GM18499 (cell line): ENCODE measurements at regions not wholly inside any gene's neighbourhood (a gene's known extent, or its start where the extent isn't known, plus 50 kb on each side); places are given as distances from the start of the nearest gene placed in this dataset.
"Not testable (repeated sequence)": the region's sequence is repeated elsewhere in the genome, so short reads cannot be mapped to it uniquely, and the experiment has no call there.

ENCODE experiments used
- ATAC-seq: cut with Tn5 transposase; IDR thresholded peaks from one replicate; pipeline ENCODE4 v1.9.1; 2021; ENCODE audit warnings: moderate number of reproducible peaks; ENCODE audit not compliant: insufficient read depth, unreplicated experiment

DNA sequence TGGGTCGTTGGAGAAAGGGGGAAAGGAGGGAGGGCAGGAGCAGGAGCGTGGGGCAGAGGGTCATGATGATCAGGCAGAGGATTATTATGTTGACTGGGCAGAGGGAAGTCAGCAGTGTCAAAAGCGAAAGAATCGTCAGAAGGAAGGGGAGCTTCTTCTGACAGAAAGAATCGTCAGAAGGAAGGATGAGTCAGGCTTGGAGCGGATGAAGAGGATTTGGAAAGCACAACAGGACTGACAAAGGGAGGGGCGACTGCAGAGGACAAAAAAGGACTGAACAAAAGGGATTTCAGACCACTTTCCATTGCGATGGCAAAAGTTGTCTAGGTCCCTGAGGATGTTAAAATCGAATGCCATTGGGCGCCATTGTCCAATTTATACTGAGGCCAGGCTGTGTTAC is 1053.5 kb downstream of the SI start:
- no peak for ATAC-seq

DNA sequence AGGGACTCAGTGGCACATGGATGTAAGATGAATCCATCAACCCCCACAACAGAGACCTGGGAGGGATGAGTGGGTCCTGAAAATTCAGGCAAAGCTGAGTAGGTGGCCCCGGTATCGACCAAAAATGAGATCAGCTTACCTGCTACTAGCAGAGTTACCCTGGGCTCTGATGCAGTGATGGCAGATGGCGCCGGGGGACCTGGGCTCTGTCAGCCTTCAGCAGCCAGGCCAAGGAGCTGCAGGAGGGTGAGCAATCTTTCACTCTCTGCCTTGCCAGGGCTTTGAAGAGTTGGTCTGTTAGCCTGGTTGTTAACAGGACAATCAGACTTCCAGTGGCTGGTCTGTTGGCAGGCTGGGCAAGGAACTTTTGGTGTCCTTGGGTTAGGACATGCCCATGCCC is 1054.8 kb downstream of the SI start:
- ATAC-seq, result no peak

DNA sequence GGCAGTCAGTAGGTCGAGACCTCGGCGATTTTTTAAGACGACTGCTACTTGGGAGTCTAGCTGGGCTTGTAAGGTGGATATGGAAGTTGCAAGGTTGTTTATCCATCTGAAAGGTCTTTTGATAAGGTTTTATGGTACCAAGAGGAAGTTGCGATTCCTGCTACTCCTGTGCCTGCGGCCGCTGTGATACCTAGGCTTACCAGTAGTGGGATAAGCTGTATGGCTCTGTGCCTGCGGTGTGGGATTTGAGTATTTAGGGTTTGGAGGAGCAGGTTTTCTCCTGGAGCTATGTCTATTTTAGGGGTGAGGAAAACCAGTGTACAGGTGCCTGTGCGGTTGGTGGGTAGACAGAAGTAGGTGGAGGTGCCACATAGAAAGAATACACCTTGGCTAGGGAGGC is 1059.8 kb downstream of the SI start:
- no peak for ATAC-seq

DNA sequence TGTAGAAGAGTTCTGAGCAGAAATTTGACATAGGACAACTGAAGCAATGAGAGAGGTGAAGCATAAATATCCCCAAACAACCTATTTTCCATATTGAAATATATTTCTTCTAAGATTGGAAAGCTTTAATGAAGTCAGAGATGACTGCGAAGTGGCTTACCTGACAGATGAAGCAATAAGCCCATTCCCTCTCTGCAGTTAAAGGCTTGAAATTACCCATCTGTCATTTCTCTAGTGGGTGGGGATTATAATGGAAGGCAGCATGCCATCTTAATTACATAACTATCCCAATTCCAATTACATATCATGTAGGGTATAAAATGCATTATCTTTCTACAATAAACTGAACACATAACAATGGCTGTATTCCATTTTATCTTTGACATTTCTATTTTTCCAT is 1070.5 kb downstream of the SI start:
- ATAC-seq, result no peak

DNA sequence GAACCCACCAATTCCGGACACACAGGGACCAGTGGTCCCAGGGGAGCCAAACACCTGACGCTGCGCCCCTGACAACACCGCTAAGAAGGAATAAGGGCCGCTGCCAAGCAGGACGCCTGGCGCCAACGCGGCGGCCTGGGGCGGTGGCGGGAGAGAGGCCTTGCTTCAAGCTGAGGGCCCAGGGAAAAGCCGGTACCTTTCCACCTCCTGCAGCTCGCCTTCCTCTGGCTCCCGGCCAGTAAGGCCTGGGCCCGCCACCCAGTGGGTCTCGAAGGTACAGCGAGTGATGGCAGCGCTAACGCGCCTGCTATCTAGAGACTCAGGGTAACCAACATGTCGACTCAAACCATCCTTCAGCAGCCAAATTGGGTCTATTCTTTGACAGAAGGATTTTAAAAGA is 1074.1 kb downstream of the SI start:
- no peak for ATAC-seq

DNA sequence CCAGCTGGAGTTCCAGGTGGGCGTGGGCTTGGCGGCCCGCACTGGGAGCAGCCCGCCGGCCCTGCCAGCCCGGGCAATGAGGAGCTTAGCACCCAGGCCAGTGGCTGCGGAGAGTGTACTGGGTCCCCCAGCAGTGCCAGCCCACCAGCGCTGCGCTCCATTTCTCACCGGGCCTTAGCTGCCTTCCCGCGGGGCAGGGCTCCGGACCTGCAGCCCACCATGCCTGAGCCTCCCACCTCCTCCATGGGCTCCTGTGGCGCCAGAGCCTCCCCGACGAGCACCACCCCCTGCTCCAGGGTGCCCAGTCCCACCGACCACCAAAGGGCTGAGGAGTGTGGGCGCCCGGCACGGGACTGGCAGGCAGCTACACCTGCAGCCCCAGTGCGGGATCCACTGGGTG is 1075.3 kb downstream of the SI start:
- ATAC-seq, result not testable (repeated sequence)

DNA sequence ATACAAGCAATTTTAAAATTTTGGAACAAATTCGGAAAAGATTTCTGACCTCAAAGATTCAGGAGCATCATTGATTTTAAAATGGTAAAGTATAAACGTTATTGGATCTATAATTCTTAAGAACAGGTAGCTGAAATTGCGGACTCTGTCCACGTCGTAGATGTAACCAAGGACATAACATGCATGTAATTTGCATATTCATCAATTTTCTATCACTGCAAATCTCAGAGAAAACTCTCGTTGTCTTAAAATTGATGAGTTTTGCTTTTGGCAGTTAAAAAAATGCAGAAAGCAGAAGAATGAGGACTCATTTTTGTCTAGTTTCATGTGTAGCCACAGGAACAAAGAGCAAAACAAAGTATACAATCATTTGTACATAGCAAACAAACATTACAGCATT is 1094.4 kb downstream of the SI start:
- no peak for ATAC-seq

DNA sequence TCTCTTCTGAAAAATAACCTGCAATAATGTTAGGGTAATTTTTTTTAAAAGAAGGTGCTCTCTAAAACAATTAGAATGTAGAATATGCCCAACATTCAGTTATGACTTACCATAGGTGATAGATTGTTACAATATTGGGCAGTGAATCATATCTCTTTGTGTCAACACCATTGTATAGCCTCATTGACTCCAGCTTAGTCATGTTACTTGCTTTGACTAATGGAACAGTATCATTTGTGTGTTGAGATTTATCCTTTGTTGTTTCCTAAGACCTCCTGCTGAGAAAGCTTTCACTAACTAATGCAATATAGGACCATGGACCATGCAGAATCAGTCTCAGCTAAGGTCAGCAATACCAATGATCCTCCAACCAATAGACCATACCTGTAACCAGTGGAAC is 1106.4 kb downstream of the SI start:
- no peak for ATAC-seq

DNA sequence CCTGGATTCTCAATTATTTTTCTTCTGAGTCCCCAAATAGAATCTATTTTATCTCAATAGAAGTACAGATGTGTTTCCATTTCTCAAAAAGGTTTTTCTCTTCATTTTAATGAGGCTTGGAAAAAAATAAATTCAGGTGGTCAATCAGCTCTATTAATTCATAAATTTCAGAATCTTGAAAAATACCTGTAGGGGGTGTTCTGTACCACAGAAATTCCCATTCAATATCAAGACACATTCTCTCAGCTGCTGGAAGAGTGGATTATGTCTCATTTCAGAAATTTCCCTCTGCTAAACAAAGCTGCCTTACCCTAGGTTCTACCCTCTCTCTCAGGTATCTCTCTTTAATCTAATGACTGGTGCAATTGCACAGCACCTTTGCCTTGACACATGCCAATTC is 1121.2 kb downstream of the SI start:
- ATAC-seq, result no peak

DNA sequence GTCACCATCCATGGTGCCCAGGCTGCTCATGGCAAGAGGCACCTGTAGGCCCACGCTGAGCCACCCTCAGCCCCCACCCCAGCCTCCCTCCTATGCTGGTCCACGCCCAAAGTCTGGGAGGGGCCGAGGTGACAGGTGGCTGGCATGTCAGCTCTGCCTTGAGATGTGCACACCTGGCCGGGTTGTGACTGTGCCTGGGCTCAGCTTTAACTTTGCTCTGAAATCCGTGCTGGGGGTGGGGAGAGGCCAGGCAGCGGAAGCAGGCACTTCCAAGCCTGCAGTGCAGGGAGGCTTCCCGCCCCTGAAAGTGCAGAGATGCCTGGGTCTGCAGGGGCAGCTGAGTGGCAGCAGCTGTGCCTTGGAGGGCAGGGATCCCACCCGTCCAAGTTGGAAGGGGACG is 1124.8 kb downstream of the SI start:
- no peak for ATAC-seq

DNA sequence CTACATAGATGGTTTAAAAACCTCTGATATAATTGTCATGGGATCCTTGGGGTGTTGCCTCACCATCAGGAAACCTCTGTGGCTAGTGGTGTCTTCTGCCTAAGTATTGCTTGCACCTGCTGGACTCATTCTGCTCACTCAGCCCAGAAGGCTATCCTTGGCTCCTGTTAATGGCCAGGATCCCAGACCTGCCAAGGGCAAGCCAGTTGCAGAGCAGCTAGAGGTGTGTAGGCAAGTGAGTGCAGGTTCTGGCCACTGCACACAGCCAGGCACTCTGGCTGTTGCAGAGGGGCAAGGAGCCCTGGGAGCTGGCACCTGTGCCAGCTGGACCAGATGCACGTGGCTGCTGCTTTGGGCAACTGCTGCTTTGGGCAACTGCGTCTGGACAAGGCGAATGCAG is 1125.8 kb downstream of the SI start:
- ATAC-seq, result no peak

DNA sequence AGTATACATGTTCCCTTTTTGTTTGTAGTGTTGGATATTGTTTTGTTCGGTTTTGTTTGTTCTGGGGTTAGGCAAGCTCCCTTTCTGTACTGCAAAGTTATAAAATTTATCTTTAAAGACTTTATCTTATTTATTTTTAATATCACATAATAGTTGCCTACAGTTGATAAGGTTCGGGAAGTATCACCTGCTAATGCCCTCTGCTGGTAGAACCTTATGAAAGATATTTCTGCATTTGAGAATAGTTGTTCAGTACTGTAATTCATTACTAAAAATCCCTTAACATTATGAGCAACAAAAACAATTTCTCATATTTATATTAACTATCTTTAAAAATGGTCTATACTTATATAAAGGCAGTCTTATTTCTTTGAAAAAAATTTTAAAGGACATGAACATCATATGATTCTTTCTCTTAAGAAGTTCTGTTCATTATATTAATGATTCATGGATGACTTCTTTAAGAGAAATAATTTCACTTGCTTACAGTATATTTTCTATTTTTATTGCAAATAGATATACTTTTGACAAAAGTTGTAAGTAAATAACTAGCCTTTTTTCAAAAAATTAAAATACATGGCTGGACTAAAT is 1126.8 kb downstream of the SI start:
- no peak for ATAC-seq

DNA sequence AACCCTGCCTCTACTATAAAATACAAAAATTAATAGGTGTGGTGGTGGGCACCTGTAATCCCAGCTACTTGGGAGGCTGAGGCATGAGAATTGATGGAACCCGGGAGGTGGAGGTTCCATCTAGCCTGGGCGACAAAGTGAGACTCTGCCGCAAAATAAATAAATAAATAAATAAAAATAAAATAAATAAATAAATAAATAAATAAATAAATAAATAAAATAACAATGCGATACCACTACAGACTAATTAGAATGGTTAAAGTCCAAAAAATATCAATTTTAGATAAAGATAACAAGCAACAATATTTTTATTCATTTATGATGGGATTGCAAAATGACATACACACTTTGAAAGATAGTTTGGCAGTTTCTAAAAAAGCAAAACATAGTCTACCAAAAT is 1131.5 kb downstream of the SI start:
- no peak for ATAC-seq

DNA sequence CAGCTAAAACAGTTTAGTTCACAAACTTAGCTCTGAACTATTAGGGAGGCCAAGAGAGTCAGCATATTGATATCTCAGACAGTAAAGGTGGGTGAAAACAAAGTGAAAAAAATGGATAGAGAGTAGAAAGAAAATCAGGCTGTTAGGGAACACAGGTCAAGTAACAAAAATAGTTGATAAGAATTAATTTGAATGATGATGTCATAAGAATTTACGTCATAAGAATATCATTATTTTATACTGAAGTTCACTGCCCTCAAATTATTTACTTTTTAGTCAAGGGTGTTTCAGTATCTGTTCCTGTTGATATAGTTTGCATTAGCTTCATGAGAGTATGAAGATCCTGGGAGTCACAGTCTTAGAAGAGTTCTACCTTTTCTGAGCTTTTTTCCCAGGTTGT is 1134.6 kb downstream of the SI start:
- ATAC-seq, result no peak

DNA sequence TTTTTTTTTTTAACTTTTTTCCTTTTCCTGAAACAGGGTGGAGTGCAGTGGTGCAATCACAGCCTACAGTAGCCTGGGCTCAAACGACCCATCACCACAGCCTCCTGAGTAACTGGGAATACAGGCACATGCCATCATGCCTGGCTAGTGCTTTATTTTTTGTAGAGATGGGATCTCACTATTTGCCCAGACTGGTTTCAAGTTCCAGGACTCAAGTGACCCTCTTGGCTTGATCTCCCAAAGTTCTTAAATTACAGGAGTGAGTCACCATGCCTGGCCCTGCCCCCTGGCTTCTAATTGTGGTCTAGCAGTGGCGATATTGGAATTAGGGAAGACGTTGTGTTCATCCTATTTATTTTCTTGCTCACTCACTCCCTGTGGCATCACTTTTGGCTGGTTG is 1138.4 kb downstream of the SI start:
- ATAC-seq, result no peak

DNA sequence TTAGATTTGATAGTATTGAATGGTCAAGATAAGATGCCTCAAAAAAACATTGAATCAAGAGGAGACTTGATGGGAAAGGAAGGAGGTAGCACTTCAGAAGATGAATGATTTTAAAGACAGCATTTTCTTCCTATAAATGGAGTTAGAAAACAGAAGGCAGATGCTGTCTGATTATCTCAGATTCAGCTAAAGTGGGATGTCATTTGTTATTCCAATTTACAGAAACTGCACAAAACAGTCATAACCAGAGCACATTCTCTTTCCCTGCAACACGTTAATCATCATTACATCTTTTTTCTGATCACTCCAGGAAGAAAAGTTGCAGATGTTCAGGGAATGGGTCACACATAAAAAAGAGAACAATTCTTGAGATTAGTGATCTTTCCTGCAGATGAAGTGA is 1141.8 kb downstream of the SI start:
- ATAC-seq, result no peak

DNA sequence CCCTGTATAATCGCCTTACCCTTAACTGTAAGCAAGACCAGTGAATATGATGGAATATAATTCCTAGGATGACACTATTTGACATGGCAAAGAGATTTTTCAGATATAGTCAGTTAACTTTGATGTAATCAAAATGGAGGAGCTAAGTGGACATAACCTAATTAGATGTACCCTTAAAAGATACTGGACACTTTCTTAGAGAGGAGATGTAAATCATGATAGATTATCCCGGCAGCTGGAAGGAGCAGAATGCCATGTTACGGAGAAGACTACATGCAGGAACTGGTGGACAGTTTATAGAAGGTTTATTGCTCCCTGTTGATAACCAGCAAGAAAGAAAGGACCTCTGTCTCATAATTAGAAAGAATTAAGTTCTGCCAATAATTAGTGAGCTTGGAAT is 1142.9 kb downstream of the SI start:
- ATAC-seq, result no peak

DNA sequence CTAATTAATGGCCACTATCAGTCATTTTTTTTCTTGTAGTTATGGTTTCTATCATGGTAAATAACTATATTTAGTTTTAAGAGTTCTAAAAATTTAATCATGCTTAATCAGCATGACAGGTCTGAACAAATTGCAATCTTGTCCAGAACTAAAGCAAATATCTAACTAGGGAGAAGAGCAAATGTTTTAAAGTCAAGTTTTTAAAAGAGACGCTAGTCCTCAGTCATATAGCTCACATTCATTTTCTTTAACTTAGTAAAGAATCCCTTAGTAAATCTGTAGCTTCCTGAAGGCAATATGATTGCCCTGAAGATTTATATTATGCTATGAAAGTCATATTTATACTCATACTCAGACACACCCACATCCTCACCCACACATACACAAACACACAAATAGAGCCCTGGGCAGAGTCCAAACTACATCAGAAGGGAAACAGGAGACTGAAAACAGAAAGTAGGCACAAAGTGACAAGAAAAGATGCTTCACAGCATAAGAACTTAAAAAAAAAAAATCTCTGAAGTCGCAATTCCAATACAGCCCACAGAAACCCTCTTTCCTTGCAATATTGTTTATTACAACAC is 1149.1 kb downstream of the SI start:
- ATAC-seq, result no peak

DNA sequence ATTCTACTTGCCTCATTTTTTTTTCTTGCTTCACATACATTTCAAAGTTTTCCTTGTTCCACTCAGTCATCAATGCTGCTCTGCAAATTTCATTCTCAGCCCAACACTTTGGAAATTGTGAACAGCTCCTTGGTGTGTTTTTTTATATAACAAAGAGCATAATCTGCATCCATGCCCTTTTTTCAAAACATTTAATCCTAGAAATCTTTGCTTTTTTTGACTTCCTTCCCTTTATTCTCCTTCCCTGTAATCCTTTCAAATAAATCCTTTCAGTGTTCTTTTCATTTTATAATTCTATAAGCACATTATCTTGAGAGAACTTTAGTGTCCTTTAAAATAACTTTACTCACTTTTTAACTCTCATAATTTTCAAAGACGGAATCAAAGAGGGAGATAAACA is 1150.8 kb downstream of the SI start:
- ATAC-seq, result no peak

DNA sequence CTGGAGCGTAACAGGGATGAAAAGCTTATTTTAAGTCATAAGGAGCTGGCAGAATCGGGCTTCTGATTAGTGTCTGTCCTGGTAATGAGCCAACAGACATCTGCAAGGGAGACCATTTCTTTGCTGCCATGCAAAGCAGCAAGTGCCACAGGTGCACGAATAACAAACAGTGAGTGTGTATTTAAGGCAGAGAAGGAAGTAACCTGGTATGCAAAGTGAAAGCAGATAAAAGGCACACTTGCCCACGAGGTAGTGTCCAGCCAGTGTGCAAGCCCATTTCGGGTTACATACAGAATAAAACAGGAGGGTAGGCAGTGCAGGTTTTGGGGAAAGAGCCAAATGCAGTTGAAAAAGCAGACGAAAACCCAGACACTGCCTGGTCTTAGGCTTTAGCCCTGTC is 1153.7 kb downstream of the SI start:
- no peak for ATAC-seq

DNA sequence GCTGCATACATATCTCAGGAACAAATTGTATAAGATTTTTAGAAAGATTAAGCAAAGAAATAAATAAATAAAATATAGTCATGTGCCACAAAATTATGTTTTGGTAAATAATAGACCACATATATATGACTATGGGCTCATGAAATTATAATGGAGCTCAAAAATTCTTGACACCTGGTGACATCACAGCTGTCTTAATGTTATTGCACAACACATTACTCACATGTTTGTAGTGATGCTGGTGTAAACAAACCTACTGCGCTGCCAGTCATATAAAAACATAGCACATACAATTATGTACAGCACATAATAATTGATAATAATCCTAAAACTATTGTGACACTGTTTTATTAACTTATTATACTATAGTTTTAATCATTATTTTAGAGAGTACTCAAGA is 1159.1 kb downstream of the SI start:
- ATAC-seq, result no peak

DNA sequence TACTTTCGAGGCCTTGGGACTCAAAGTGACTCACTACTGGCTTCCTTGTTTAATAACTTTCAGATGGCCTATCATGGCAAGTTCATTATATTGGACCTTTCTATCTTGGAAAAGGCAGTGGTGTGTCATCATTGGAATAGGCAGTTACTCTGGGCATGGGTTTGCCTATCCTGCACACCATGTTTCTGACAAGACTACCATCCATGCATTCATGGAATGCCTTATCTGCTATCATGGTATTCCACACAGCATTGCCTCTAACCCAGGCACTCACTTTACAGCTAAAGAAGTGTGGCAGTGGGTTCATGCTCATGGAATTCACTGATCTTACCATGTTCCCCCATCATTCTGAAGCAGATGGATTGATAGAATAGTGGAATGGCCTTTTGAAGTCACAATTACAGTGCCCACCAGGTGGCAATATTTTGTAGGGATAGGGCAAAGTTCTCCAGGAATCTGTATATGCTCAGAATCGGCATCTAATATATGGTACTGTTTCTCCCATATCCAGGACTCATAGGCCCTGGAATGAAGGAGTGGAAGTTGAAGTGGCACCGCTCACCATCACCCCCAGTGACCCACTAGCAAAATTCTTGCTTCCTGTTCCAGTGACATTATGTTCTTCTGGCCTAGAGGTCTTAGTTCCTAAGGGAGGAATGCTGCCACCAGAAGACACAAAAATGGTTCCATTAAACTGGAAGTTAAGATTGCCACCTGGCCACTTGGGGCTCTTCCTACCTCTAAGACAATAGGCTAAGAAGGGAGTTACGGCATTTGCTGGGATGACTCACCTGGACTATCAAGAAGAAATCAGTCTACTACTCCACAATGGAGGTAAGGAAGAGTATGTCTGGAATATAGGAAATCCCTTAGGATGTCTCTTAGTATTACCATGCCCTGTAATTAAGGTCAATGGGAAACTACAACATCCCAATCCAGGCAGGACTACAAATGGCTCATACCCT is 1161.4 kb downstream of the SI start:
- ATAC-seq, result no peak
